ENCODE measurements at regions not wholly inside any gene's neighbourhood (a gene's known extent, or its start where the extent isn't known, plus 50 kb on each side); places are given as distances from the start of the nearest gene placed in this dataset.
"Not testable (repeated sequence)": the region's sequence is repeated elsewhere in the genome, so short reads cannot be mapped to it uniquely, and the experiment has no call there.

GRCh38 chr1:245001252-245001651 is 136.9 kb upstream of the HNRNPU start:
- no peaks in the 10 kb centered on the region for H3K27me3 ChIP-seq (ENCODE audit: control insufficient read depth, insufficient read depth, low read length)
- no peaks in the 10 kb centered on the region for H3K9me3 ChIP-seq (ENCODE audit: control insufficient read depth, insufficient read depth, low read length)
- CTCF ChIA-PET, result interaction anchor here (1.5 kb wide), 1 partner anchor 41 kb away, joined by 4 read pairs; no protein-coding TSS in a partner anchor
- POLR2A ChIA-PET, result no interaction called here
- no peak overlapping the region for H3K4me3 ChIP-seq (ENCODE audit: low read depth, low read length)
- TF ChIP-seq CTCF (IDR thresholded peaks at IDR 0.05; ENCODE audit: low read depth, low read length), result no peak
- no peak overlapping the region for H3K27ac ChIP-seq (ENCODE audit: low read depth, low read length)
- DNase-seq (ENCODE audit: low read depth, low spot score), result no peak

GRCh38 chr1:245000872-245001188 is 136.5 kb upstream of the HNRNPU start:
- no peaks in the 10 kb centered on the region for H3K27me3 ChIP-seq (ENCODE audit: control insufficient read depth, insufficient read depth, low read length)
- H3K27ac ChIP-seq (ENCODE audit: low read depth, low read length), result no peak overlapping the region
- no peak overlapping the region for H3K4me3 ChIP-seq (ENCODE audit: low read depth, low read length)
- CTCF ChIA-PET, result no interaction called here
- H3K9me3 ChIP-seq (ENCODE audit: control insufficient read depth, insufficient read depth, low read length), result no peaks in the 10 kb centered on the region
- DNase-seq (ENCODE audit: low read depth, low spot score), result no peak
- no peak for TF ChIP-seq CTCF (IDR thresholded peaks at IDR 0.05; ENCODE audit: low read depth, low read length)
- POLR2A ChIA-PET, result no interaction called here

- POLR2A ChIA-PET; H3K9me3 ChIP-seq (ENCODE audit: control insufficient read depth, insufficient read depth, low read length); H3K27me3 ChIP-seq (ENCODE audit: control insufficient read depth, insufficient read depth, low read length); DNase-seq (ENCODE audit: low read depth, low spot score); H3K27ac ChIP-seq (ENCODE audit: low read depth, low read length); H3K4me3 ChIP-seq (ENCODE audit: low read depth, low read length): not testable (repeated sequence)
- CTCF ChIA-PET, result interaction anchor here (2.1 kb wide), 1 partner anchor 43 kb away, joined by 7 read pairs; no protein-coding TSS in a partner anchor
These were observed 135.3 kb upstream of the HNRNPU start for GRCh38 chr1:244999644-245000043.

GRCh38 chr1:244998717-244999346 is 134.5 kb upstream of the HNRNPU start:
- H3K27me3 ChIP-seq (ENCODE audit: control insufficient read depth, insufficient read depth, low read length), result no peaks in the 10 kb centered on the region
- no peak overlapping the region for H3K4me3 ChIP-seq (ENCODE audit: low read depth, low read length)
- DNase-seq (ENCODE audit: low read depth, low spot score), result no peak
- ChIA-PET CTCF (interaction anchor here (2.1 kb wide), 1 partner anchor 44 kb away, joined by 7 read pairs; no protein-coding TSS in a partner anchor), POLR2A (no interaction called here)
- H3K27ac ChIP-seq (ENCODE audit: low read depth, low read length), result no peak overlapping the region
- no peaks in the 10 kb centered on the region for H3K9me3 ChIP-seq (ENCODE audit: control insufficient read depth, insufficient read depth, low read length)
- no peak for TF ChIP-seq CTCF (IDR thresholded peaks at IDR 0.05; ENCODE audit: low read depth, low read length)

- no peaks in the 10 kb centered on the region for H3K27me3 ChIP-seq (ENCODE audit: control insufficient read depth, insufficient read depth, low read length)
- H3K27ac ChIP-seq (ENCODE audit: low read depth, low read length), result no peak overlapping the region
- no peak for DNase-seq (ENCODE audit: low read depth, low spot score)
- no peak for TF ChIP-seq CTCF (IDR thresholded peaks at IDR 0.05; ENCODE audit: low read depth, low read length)
- no peak overlapping the region for H3K4me3 ChIP-seq (ENCODE audit: low read depth, low read length)
- ChIA-PET POLR2A (no interaction called here), CTCF (interaction anchor here (5.4 kb wide), 1 partner anchor 47 kb away, joined by 24 read pairs; no protein-coding TSS in a partner anchor)
- peaks cover 4% of the 10 kb centered on the region; the same call in 1 of the 2 replicates for H3K9me3 ChIP-seq (ENCODE audit: control insufficient read depth, insufficient read depth, low read length)
These were observed 131.5 kb upstream of the HNRNPU start for GRCh38 chr1:244995602-244996400.

All from AG04450 (cell line).